GM18511 (cell line): ENCODE measurements at regions not wholly inside any gene's neighbourhood (a gene's known extent, or its start where the extent isn't known, plus 50 kb on each side); places are given as distances from the start of the nearest gene placed in this dataset.
A peak's percentile ranks its signal among the peaks of the same experiment; 100 is the strongest.

Experiments used
- ATAC-seq: cut with Tn5 transposase; IDR thresholded peaks from one replicate; pipeline ENCODE4 v1.9.1; 2021; ENCODE audit warnings: mild to moderate bottlenecking, moderate library complexity; ENCODE audit not compliant: unreplicated experiment

DNA sequence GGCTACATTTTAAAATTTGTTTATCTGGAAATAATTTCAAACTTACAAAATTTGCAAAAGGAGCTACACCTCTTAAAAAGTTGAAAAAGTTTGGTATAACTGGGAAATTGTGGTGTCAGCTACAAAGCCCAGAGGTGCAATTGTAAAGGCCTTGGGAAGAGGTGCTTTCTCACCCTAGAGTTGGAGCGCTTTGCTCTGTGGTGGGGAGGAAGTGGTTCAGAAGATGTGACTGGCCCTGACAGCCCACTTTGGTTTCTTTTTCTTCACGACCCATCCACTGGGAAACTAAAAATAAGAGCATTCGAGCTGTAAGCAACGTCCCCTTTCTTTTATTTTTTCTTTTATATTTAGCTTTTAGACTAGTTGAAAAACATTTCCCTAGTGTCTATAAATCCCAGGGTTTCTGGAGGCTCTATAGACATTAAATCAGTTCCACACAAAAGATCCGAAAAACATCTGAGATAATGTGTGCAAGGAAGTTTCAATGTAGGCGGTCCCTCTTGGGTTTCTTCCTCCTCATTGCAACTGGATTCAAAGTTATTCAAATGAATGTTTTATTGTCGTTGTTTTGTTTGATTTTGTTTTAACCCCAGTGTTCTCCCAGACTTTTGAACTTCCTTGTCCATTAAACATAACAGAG is 397.8 kb downstream of the KIF16B start:
- ATAC-seq: peak; percentile 57

DNA sequence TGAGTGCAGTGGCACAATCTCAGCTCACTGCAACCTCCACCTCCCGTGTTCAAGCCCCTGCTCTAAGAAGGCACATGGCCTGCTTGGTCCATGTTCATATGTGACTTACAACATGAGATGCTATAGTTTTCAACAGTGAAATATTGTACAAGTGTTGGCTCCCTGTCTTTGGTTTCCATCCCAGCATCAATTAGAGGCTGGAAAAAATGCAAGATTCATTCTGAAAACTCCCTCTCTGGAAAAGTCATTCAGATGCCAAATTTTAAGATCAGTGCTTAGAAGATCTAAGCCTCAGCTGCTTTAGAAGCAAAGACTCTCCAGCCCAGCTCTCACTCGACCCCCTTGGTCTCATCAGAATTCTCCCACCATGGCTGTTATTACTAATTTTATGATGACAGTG is 398.9 kb downstream of the KIF16B start:
- ATAC-seq: no peak

DNA sequence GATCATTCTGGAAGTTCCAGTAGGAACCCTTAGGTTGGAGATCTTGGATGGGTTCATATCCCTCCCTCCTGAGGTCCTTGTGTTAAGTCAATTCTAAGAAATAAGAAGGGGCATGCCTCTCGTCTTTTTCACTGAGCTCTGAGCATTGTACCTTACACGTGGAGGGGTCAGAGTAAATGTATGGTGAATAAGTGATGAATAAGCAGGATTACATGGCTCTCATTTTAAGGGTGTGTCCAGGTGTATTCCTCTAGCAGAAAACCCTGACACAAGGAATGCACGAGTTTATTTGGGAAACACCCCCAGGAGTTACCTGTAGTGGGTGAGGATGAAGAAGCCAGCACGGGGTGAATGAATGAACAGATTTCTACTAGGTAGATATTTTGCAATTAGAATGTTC is 400.2 kb downstream of the KIF16B start:
- ATAC-seq: no peak

DNA sequence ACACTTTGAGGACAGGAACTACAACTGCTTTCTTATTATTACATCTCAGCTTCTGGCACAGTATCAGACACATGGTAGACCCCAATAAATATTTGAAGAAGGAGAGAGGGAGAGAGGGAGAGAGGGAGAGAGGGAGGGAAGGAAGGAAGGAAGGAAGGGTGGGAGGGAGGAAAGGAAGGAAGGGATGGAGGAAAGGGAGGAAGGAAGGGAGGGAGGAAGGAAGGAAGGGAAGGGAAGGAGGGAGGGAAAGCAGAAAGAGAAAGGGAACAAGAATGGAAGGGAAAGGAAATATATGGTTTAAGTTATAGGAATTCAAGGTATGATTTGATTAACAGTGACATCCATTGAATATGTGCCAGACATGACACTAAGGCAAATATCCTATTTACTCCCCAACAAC is 402.1 kb downstream of the KIF16B start:
- no peak for ATAC-seq

DNA sequence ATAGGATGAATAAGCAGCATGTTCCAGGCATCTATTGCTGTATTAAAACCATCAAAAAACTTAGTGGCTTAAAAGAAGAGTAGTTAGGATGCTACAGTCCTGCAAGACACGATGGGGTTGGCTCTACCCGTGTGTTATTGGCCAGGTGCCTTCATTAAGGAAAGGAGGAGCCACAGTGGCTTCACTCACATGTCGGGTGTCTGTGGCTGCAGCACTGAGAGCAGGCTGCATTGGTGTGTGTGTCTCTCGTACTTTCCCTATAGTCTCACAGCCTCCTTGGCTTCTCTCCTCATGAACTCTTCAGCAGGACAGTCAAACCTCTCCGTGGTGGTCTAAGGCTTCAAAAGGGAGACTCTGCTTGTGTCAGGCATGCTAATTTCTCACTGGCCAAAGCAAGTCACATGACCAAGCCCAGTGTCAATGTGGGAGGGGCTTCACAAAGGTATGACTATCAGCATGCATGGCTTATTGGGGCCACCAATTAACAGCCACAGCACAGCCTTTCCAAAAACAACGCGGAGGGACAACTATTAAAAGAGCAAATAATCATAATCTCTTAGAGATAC is 402.8 kb downstream of the KIF16B start:
- ATAC-seq: no peak

DNA sequence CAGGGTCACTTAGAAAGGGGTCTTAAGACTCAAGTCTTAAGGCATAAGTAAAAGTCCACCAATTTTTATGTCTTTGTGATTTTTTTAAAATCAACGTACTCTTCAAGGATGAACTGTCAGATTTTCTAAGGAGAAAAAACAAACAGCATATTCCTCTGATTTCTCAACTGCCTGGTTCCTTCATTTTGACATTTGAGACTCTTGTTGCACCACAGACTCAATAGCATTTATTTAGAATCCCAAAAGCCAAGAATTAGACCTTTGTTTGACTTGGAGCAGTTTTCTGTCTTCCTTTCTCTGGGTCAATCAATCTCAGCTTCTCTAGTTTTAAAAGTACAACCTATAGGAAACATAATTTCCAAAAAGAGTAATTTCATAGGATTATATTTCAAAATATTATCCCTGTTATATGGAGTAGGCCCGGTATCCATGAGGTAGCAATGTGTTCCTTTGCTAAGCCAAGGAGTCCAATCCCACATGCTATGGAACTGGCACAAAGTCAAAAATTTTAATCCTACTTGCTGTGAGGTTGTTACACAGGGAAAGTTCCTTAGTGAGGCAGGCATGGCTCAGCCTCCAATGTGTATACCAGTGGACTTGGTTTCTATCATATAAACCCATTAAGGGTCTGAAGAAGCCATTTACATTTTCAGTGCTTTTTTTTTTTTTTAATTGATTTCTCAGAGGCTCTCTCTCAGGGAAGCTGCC is 405.7 kb downstream of the KIF16B start:
- ATAC-seq: no peak

DNA sequence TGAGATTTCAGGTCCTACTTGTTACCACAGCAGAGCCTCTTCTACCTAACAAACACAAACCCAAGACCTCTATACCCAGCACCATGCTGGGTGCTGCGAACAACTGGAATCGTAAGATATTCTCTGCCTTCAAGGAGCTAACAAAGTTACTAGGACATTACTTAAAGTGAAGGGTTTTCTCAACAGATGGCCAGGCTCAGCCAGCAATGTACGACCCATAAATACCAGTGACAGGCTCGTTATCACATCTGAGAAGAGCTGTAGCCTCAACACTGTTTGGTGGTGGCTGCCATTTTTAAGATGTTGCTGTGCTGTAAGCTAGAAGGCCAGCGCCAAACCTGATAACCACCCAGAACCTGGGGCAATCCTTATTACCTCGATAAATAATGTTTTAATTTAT is 406.5 kb downstream of the KIF16B start:
- ATAC-seq: no peak

DNA sequence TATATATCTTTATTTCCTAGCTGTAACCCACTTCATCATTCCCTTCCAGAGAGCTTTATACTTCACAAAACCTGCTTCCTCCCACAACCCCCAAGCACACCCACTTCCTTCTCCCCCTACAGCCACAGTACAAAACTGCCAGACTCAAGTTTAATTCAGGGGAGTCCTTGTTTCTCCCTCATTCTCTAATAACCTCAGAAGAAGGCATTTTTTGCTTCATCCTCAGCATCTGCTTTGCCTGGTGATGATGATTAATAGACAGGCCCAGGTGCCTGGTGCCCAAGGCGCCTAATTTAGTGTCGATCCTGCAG is 414.3 kb downstream of the KIF16B start:
- peak; percentile 70 for ATAC-seq

DNA sequence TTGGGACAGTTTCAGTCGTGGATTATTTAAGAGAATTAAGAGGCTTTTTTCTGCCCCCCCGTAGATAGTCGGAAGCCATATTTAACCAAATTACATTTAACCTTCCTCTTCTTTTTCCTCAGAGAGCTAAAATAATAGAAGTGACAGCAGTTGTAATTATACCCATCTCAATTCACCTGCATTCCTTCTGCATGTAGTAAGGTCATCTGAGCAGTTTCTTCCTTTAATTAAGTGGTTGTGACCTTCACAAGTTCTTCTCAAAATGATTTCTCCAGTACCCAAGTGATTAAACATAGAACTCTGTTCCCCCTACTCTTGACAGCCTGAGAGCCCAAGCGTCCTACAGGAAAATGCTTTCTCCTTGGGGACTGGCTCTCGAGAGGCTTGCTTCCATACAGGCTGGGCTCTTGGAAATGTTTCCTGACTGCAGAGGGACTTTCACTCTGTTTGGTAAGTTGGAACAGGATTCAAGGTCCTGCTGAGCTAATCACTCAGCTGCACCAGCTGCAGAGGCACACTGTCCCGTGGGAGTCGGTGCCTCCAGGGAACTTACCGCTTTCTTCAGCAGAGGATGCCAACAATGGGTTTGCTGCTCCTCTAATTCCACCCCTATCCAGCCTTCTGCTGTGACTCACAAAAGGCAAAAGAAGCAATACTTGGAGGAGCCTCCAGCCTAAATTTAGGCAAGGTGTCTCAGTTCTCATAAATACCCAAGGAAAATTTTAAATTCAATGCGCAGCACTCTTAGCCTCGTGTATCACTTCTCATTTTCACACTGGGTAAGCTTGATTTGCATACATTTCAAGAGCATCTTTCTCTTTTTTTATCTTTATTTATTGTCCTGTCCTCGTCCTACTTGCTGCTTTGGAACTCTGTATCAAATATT is 414.9 kb downstream of the KIF16B start:
- ATAC-seq: peak; percentile 92

DNA sequence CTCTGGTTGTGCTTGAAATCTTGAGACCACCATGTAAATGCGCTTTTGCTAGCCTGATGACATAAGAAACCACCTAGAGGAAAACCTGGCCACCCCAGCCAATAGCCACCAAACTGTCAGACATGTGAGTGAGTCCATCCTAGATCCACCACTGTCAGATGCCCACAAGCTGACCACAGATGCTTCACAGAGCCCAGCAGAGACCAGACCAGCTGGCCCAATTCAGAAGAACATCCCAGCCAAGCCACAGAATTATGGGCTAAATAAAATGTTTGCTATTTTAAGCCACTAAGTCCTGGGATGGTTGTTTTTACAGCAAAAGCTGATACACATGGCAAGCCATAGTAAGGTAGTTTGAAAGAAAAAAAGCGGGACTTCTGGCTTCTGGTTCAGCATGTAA is 425.3 kb downstream of the KIF16B start:
- no peak for ATAC-seq

DNA sequence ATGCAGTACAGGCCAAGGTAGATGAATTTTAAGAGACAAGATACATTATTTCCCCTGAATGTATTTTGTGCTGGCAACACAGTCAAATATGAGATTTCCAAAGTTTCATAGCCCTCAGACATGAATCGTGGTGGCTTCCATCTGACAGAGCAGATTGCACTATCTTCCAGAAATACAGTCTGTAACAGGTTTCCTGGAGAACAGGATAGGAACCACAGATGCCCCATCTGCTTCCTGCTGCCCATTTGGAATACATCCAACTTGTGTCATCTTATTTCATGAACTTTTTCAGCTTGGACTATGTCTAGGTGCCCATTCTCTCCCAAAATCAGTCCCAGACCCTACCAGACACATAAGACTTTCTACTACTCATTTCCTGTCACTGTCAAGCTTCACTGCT is 426.0 kb downstream of the KIF16B start:
- ATAC-seq: no peak

DNA sequence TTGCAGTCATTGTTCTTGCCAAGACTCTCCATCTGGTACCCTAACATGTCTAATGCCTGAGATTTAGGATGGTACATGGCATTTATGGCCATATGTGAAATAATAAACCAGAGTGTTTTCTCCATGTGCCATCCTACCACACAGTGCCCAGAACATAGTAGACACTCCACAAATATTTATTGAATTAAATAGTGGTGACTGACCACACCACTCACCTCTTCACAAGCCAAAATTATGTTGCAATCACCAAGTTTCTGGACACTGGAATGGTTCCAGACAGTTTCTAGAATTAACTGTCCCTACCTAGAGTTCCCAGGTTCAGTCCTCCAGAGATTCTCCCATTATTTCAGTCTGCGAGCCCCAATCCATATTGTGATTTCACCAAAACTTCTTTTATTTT is 427.3 kb downstream of the KIF16B start:
- no peak for ATAC-seq

DNA sequence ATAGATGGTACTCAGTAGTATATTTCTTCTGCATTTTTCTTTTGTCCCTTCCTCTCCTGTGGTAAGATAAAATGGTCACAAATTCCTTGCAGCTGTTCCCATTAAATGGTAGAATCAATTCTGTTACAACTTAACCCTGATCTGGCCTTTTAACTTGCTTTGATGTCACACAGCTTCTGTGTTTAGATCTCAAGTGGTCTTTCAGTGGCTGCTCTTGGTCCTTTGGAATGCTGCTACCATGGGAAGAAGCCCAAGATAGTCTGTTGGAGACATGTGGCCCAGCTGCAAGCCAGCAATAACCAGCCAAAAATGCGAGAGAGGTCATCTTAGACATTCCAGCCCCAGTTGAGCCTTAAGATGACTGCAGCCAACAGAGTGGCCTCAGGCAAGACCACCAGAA is 429.7 kb downstream of the KIF16B start:
- no peak for ATAC-seq

DNA sequence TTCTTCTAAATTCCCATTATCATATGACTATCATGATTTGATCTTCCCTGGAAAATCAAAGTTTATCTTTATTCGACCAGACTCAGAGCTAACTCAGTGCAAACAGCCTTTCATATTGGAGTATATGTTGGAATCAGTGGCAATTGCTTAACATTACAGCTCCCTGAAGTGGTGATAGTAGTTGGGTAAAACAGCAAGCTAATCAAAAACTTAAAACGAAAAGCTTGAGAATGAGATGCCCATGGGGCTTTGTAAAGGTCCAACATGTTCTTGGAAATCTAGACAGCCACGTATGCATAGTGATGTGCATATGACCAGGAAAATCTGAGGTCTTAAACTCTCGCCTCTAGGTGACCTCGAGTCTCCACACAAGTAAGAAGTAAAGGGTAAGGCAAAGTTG is 437.6 kb downstream of the KIF16B start:
- ATAC-seq: no peak

DNA sequence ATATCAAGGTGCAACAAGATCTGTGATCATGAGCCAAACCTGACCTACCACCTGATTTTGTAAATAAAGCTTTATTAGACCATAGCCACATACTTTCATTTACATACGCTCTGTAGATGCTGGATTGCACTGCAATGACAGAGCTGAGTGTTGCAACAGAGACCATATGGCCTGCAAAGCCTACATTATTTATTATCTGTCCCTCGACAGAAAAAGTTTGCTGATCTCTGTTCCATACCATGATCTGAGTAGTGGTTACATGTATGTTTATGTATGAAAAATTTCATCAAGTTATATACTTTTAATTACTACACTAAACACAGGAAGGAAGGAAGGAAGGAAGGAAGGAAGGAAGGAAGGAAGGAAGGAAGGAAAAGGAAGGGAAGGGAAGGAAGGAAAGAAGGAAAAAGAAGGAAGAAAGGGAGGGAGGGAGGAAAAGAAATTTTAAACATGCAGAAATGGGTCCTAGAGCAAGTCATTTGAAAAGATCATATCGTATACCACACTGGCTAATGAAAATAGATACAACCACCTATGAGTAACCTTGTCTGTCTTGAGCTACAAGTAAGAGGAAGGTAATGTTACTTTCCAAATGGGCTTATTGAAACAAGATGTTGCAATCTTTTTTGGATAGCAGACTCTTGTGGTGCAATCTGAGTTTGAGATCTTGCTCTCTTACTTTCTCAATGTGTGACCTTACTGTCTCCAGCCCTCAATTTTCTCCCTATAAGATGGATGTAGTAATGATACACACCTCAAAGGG is 441.0 kb downstream of the KIF16B start:
- no peak for ATAC-seq

DNA sequence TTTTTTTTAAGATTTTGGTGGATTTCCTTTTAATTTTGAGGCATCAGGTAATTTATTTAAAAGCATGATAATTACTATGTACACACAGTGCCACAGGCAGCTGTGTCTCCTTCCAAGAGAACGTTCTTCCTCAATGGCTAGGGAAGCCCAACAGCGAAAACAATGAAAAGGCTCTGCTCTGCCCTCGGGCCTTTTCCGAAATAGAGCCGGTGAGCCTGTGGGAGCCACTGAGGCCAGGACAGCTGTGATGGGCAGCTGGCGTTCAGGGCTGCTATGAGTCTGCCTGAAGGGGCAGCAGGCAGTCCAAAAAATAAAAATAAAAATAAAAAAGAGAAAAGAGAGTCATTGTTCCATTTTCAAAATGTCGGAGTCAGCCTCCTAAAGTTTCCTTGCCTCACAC is 443.8 kb downstream of the KIF16B start:
- no peak for ATAC-seq

DNA sequence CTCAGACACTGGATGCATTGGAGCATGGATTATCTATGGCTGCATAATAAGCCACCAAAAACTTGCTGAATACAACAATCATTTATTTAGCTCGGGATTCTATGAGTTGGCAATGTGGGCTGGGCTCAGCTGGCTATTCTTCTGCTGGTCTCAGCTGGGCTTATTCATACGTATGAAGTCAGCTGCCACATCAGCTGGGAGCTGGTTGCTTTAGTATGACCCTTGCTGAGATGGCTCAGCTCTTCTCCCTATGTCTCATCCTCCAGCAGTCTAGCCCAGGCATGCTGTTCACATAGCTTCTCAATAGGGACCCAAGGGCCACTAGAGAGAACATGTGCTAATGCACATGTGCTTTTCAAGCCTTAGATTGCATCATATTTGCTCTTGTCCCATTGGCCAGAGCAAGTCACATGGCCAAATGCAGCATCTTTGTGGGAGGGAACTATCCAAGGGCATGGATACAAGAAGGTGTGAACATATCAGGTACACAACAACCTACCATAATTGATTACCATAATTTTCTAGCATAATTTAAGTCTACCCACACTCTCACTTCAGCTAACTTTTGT is 444.6 kb downstream of the KIF16B start:
- no peak for ATAC-seq

DNA sequence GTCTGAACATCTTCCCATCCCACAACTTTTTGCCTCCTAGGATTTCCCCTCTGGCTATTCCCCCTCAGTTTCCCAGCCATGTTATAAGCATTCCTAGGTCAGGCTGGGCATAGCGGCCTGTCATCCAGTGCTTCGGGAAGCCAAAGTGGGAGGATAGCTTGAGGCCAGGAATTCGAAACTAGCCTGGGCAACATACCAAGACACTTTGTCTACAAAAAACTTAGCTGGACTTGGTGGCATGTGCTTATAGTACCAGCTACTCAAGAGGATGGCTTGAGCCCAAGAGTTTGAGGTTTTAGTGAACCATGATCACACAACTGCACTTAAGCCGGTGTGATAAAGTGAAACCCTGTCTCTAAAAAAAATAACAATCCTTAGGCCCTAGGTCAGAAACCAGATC is 447.4 kb downstream of the KIF16B start:
- ATAC-seq: no peak

DNA sequence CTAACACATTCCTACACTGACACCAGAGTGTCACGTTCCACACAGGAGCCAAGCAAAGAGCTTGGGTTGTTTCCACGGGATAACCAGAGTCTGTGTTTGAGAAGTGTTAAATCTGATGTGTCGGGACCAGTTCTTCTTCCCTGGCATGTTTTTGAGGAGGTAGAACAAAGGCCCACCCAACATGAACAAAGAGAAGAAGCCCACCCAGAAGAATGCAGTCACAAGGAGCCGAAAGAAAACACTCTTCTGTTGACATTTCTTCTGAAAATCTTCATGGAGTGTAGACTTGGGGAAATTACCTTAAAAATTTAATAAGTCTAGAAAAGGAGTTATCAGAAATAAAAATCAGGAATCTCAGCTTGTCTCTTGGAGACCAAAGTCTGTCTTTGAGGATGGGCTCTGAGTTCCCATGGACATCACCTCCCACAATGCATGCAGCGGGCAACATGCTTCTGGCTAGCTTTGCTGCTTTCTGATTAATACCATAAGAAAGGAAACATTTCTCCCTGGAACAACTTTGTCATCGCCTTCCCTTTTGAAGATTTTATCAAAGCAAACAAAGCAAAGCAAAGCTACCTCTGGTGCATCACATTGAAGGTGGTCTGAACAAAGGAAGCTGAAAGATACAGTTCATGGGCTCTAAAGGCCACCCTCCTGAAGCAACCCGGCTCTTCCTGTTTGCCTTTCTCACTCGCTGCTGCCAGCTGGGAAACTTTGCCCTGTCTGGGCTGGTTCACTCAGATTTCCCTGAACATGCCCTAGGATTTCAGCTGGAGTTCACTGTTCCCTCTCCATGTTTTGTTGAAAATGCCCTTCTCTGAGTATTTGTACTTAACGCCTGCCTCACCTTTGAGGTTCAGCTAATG is 448.1 kb downstream of the KIF16B start:
- ATAC-seq: no peak

DNA sequence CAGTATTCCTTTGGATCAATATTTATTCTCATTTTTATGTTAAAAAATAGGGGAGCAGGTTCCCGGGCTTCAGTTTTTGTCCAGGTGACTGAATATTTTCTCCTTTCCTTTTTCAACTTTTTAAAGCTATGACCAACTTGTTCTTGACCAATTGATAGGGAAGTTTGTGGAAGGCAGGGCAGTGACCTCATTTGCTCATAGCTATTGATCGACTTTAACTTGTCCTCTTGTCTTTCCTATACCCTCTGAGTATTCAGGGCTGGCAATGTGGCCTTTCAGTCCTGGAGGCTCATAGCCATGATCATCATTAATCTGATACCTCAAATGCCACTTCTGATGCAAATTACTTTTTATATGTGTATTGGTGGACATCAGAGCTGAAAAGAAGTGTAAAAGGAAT is 448.8 kb downstream of the KIF16B start:
- ATAC-seq: no peak
